Testis (tissue), 2 donors: ENCODE measurements at regions not wholly inside any gene's neighbourhood (a gene's known extent, or its start where the extent isn't known, plus 50 kb on each side); places are given as distances from the start of the nearest gene placed in this dataset.

Source experiments
- CTCF ChIP-seq, 3 experiments: fragments of 450-650 bp in 2 of 3; fragments of 200-600 bp in 1 of 3; sonication (generic) in 1 of 3; IDR thresholded peaks; one replicate each; pipeline ENCODE4 v1.5.1; 2016 to 2019; ENCODE audit warnings: antibody characterized with exemption in 3 of 3, mild to moderate bottlenecking in 2 of 3, moderate library complexity in 1 of 3
- POLR2A ChIP-seq: fragments of 450-650 bp; IDR thresholded peaks from one replicate; pipeline ENCODE4 v1.6.1; 2017; ENCODE audit warnings: antibody characterized with exemption, mild to moderate bottlenecking, moderate library complexity

- TF ChIP-seq CTCF (IDR thresholded peaks at IDR 0.05) (no peak), POLR2A (no peak)
Observed at GRCh38 chr6:40083141-40083920, 149.1 kb upstream of the MOCS1 start.
